T47D (cell line): ENCODE measurements at regions not wholly inside any gene's neighbourhood (a gene's known extent, or its start where the extent isn't known, plus 50 kb on each side); places are given as distances from the start of the nearest gene placed in this dataset.

Experiments used
- DNase-seq, 2 experiments: peaks; one replicate each; pipeline versions ENCODE4 v3.0.0 to v3.0.0-alpha.2; 2011 to 2012; ENCODE audit warnings: low read depth in 1 of 2, low spot score in 1 of 2
- JUND ChIP-seq: IDR thresholded peaks from 2 replicates; pipeline ENCODE4 v1.6.1; 2012; ENCODE audit warnings: low read depth
- in situ Hi-C: cut with HindIII; loops from 2 replicates; pipeline ENCODE4 v1.10.0; 2016; ENCODE audit warnings: low sequenced_read_pairs, low pct_unique_long_range_greater_than_20kb

DNA sequence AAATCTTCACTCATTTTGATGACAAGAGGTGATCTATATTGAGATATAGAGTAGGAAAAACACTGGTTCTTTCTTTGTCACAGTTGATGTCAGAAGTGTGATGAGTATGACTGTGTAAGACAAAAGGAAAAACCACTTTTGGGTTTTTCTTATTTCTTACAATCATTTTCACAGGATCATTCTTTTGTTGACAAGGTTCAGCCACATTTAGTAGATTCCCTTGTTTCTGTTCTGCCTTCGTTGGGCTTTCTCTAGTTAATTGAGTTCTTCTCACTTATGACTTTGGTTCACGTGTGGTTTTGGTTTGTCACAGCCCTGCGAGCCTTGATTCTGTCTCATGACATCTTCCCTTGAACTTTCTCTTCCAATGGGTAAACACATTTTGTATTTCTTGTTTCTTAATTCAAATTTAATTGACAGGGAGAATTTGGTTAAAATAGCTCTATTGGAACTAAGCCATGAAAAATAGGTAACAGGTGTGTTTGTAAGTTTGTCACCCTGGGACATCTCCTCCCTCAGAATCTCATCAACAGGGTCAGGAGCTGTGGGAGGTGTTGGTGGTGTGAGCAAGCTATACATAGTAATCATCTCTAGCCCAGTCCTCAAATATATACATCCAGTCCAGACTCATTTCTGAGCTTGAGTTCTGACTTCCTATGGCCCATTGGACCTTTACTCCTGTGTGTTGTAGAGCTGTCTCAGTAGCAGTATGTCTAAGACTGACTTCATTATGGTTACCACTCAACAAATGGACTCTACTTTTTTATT, 255.3 kb downstream of the BMP4 start:
- in situ Hi-C loops = no loop called here
- no peak for DNase-seq
- no peak for TF ChIP-seq JUND

DNA sequence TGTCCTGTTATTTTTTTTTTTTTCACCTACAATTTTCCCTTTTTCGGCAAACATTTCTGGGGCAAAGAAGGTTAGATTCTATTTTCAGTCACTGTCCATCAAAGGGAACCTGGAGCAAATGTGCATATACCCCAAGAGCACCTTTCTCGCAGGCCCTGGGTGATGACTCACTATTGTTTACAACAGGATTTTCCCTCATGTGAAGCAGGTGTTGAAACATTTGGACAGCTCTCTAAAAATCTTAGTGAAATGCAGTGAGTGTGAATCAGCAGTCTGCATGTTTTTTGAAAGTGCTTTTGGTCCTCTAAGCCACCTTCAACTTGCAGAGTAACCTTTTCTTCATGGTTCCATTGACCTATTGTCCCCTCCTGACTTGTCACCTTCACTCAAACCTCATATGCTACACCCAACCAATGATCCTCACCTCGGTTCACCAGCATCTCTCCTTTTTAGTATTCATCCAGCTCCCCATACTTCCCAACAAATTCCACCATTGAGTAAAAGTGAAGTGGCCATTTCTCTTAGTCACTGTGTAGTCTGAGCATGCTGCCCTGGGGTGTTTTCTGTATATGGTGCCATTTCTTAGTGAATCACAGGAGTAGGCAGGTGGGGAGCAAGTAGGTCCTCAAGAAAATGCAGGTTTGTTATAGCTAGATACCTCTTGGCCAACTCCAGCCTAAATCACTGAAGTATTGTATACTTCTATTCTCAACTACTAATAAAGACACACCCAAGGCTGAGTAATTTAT, 260.2 kb downstream of the BMP4 start:
- no peak for TF ChIP-seq JUND
- peak in 1 of 2 experiments; percentile 14 for DNase-seq
- in situ Hi-C loops = no loop called here

DNA sequence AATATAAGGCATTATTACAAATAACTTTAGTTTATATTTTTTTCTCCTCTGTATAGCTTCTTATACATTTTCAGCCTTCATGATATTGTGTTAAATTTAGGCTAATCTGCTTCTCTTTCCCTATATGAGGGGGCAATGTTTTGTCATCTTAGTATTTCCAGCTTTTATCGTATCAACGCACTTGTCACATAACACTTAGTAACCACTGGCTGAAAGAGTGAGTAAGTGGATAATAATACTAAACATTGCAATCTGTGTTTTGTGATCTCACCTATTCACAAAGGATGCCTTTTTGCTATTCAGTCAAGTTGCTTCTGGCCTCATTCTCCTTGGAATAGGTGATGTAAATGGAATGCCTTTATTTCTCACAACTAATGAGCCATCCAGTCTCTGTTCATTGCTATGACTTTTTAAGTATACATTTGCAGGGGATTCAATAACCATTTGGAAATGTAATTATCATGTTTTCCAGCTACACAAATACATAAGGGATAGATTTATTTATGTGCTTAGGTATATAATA, 260.9 kb downstream of the BMP4 start:
- no peak for DNase-seq
- no peak for TF ChIP-seq JUND
- in situ Hi-C loops = no loop called here

DNA sequence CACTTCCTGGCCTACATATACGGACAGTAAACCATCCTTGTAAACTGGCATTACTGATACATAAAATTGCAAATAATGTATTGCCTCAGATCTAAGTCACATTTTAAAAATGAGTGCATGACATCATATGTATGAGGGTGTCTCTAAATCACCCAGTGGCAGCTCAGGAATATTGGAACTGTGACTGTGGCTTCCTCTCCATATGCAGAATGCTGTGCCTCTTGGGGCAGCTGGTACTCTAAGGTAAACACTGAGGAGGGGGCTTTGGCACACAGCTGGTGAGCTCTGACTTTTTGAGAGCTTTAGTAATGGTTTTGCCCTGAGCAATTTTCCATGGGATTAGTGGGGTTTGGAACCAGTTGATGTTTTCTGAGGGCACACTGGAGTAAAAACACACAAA, 263.7 kb downstream of the BMP4 start:
- no peak for DNase-seq
- in situ Hi-C loops = no loop called here
- TF ChIP-seq JUND = no peak

DNA sequence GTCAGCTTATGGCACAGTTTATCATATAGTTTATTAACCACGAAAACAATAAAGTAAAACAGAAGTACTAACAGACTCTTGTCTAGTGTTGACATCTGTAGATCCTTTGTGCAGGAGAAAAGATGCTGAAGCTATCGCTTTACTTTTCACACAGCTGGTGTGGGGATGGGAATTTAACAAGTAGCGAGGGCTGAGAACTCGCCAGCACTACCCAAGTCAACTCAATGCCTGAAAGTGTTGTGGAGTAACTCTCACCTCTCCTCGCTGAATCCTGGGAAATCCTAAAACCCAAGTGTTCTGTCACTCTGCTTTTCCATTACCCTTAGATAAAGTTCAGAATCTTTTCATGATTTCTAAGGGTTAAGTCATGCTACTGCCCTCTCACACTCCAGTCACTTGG, 264.2 kb downstream of the BMP4 start:
- in situ Hi-C loops = no loop called here
- no peak for DNase-seq
- TF ChIP-seq JUND = no peak

DNA sequence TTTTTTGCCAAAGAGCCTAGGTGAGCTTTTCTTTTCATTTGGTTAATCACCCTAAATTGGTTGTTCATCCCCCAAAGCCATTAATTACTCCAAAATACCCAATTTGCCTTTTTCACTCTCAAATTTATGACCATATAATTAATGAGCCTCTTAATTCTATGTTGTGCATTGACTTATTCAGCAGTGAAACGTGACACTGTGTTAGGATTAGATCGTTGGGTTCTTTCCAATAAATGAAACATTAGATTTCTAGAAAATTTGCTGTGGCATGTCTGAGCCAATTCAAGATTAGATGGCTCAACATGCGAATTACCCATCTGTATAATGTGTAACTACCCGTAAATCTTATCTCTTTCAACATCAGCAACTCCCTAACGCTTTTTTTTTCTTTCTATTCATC, 273.4 kb downstream of the BMP4 start:
- no peak for DNase-seq
- TF ChIP-seq JUND = no peak
- in situ Hi-C loops = no loop called here

GRCh38 chr14:53672526-53672925, 284.1 kb downstream of the BMP4 start:
- TF ChIP-seq JUND = no peak
- in situ Hi-C loops = no loop called here
- no peak for DNase-seq

GRCh38 chr14:53670701-53671100, 285.9 kb downstream of the BMP4 start:
- TF ChIP-seq JUND = no peak
- in situ Hi-C loops = no loop called here
- no peak for DNase-seq

DNA sequence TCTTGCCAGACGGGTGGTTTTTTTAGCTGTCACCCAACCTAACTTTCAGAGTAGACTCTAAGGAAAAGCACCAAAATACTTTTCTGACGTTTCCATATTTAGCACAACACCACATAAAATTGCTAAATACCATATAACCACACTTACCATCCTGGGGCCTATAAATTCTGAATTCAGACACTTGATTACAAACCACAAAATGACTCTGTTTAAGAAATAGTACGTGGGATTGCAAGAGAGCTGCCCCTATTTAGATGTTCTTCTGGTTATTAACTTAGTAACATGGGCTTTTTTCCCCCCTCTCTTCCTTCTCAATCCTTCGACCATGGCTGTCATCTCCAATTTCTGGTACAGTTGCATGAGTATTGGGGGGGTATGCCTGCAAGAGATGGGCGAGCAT, 287.7 kb downstream of the BMP4 start:
- DNase-seq = no peak
- TF ChIP-seq JUND = no peak
- in situ Hi-C loops = no loop called here

GRCh38 chr14:53663709-53664108, 292.9 kb downstream of the BMP4 start:
- peak; percentile 31 to 80 for DNase-seq
- no peak for TF ChIP-seq JUND
- in situ Hi-C loops = no loop called here

GRCh38 chr14:53655080-53655785, 301.4 kb downstream of the BMP4 start:
- TF ChIP-seq JUND = no peak
- in situ Hi-C loops = no loop called here
- DNase-seq = no peak

DNA sequence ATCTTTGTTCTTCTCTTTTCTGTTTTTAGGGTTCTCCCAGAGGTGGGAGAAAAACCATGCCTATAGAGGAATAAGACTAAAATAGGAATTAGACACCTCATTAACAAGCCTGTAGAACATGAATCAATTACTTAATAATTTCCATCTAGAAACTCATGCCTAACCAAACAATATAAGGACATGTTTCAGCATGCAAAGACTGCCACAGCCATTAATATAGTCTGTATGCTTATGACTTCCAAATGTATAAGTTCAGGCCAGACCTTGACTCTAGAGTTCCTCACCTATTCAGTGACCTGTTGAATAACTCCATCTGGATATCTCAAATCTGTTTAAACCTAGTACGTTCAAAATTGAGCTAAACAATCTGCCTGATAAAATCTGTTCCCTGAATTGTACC, 304.6 kb downstream of the BMP4 start:
- no peak for DNase-seq
- no peak for TF ChIP-seq JUND
- in situ Hi-C loops = no loop called here
